ENCODE measurements at regions not wholly inside any gene's neighbourhood (a gene's known extent, or its start where the extent isn't known, plus 50 kb on each side); places are given as distances from the start of the nearest gene placed in this dataset.

DNA sequence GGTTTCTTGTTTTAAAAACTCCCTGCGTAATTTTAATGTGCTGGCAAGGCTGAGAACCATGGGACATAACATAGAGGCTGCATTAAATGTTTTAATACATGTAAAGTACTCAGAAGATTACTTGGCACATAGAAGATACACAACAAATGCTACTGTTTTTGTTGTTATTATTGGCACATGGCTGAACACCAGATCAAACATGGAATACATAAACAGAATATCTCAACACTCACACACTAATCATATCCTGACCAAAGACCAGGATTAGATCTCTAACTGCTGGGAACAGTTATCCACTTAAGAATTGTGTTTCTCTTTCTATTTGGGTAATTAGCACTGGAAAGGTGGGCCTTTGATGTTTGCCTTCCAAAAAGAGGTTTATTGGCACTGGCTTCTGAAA, 69.3 kb downstream of the KCNE4 start:
- H3K56ac ChIP-seq (ENCODE audit: extremely low read depth, insufficient read depth, low read length) = no peak overlapping the region
- no peak overlapping the region for H3K27ac ChIP-seq (ENCODE audit: insufficient read depth, low read length)
- TF ChIP-seq BHLHE40 (IDR thresholded peaks at IDR 0.05; ENCODE audit: low read depth, low read length) = no peak
- TF ChIP-seq MAFK (IDR thresholded peaks at IDR 0.05; ENCODE audit: low read depth, low read length) = no peak
- TF ChIP-seq, protein P1, sequence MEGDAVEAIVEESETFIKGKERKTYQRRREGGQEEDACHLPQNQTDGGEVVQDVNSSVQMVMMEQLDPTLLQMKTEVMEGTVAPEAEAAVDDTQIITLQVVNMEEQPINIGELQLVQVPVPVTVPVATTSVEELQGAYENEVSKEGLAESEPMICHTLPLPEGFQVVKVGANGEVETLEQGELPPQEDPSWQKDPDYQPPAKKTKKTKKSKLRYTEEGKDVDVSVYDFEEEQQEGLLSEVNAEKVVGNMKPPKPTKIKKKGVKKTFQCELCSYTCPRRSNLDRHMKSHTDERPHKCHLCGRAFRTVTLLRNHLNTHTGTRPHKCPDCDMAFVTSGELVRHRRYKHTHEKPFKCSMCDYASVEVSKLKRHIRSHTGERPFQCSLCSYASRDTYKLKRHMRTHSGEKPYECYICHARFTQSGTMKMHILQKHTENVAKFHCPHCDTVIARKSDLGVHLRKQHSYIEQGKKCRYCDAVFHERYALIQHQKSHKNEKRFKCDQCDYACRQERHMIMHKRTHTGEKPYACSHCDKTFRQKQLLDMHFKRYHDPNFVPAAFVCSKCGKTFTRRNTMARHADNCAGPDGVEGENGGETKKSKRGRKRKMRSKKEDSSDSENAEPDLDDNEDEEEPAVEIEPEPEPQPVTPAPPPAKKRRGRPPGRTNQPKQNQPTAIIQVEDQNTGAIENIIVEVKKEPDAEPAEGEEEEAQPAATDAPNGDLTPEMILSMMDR (conservative IDR thresholded peaks at IDR 0.05; ENCODE audit: low read depth, low read length) = no peak
- TF ChIP-seq POLR2A (IDR thresholded peaks at IDR 0.05; ENCODE audit: low read depth, low read length) = no peak
- TF ChIP-seq, protein P2, sequence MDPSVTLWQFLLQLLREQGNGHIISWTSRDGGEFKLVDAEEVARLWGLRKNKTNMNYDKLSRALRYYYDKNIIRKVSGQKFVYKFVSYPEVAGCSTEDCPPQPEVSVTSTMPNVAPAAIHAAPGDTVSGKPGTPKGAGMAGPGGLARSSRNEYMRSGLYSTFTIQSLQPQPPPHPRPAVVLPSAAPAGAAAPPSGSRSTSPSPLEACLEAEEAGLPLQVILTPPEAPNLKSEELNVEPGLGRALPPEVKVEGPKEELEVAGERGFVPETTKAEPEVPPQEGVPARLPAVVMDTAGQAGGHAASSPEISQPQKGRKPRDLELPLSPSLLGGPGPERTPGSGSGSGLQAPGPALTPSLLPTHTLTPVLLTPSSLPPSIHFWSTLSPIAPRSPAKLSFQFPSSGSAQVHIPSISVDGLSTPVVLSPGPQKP (IDR thresholded peaks at IDR 0.05; ENCODE audit: borderline replicate concordance, low read depth, low read length) = no peak
- TF ChIP-seq CEBPB (IDR thresholded peaks at IDR 0.05; ENCODE audit: low read depth, low read length) = no peak
- TF ChIP-seq MAZ (IDR thresholded peaks at IDR 0.05; ENCODE audit: borderline replicate concordance, low read depth, low read length) = no peak
- TF ChIP-seq SMC3 (IDR thresholded peaks at IDR 0.05; ENCODE audit: low read depth, low read length) = no peak
- TF ChIP-seq RFX5 (IDR thresholded peaks at IDR 0.05; ENCODE audit: low read depth, low read length) = no peak
- TF ChIP-seq, protein P3, sequence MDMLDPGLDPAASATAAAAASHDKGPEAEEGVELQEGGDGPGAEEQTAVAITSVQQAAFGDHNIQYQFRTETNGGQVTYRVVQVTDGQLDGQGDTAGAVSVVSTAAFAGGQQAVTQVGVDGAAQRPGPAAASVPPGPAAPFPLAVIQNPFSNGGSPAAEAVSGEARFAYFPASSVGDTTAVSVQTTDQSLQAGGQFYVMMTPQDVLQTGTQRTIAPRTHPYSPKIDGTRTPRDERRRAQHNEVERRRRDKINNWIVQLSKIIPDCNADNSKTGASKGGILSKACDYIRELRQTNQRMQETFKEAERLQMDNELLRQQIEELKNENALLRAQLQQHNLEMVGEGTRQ (IDR thresholded peaks at IDR 0.05; ENCODE audit: low read depth, low read length) = no peak
- TF ChIP-seq RCOR1 (IDR thresholded peaks at IDR 0.05; ENCODE audit: insufficient replicate concordance, low read length) = no peak
- no peak for TF ChIP-seq NFE2L2 (IDR thresholded peaks at IDR 0.05; ENCODE audit: low read depth, low read length)
- H4K20me1 ChIP-seq (ENCODE audit: insufficient read depth, low read length) = no peaks in the 10 kb centered on the region
- H3K9me3 ChIP-seq (ENCODE audit: control insufficient read depth, insufficient read depth, low read length) = no peaks in the 10 kb centered on the region
- H3K4me2 ChIP-seq (ENCODE audit: low read depth, low read length) = no peak overlapping the region
- H4K91ac ChIP-seq (ENCODE audit: insufficient read depth, low read depth, low read length) = no peak overlapping the region
- no peak overlapping the region for H2AK9ac ChIP-seq (replicated peaks; ENCODE audit: low read depth, low read length, poor library complexity)
- no peak for ATAC-seq (ENCODE audit: low read depth)
- H3K36me3 ChIP-seq (ENCODE audit: control insufficient read depth, insufficient read depth, low read length) = no peaks in the 10 kb centered on the region
- no peak overlapping the region for H2BK5ac ChIP-seq (ENCODE audit: low read depth, low read length, poor library complexity, severe bottlenecking)
- H2BK15ac ChIP-seq (ENCODE audit: low read depth, low read length) = no peak overlapping the region
- dilution Hi-C loops (cut with HindIII; ENCODE audit: low sequenced_read_pairs, unreplicated experiment) (no loop called here), intact Hi-C loops (cut with micrococcal nuclease) (no loop called here), in situ Hi-C loops (cut with MboI; ENCODE audit: low sequenced_read_pairs) (no loop called here)
- H3K4ac ChIP-seq (ENCODE audit: low read depth, low read length) = no peak overlapping the region
- BruUV-seq (replicated peaks) = no TSS peak
- no peak overlapping the region for H3K23ac ChIP-seq (ENCODE audit: low read depth, low read length)
- no peaks in the 10 kb centered on the region for H3K4me1 ChIP-seq (ENCODE audit: control insufficient read depth, insufficient read depth, low read length)
- no peak overlapping the region for H3K18ac ChIP-seq (ENCODE audit: low read depth, low read length)
- no peak overlapping the region for H3K4me3 ChIP-seq (ENCODE audit: insufficient read depth, low read depth, low read length)
- H3K9me1 ChIP-seq (ENCODE audit: insufficient read depth, low read length) = no peaks in the 10 kb centered on the region
- no peak for DNase-seq
- ChIA-PET POLR2A (ENCODE audit: unreplicated experiment) (no interaction called here), CTCF (no interaction called here)
- H3K9ac ChIP-seq (ENCODE audit: low read depth, low read length) = no peak overlapping the region
- H2BK120ac ChIP-seq (ENCODE audit: low read depth, low read length) = no peak overlapping the region
- no CpG with 5 or more reads among the region's 1 CpG for WGBS, 2 experiments (ENCODE audit: extremely low coverage in 2 of 2, insufficient read length in 1 of 2)
- no peak overlapping the region for H4K5ac ChIP-seq (ENCODE audit: low read depth, low read length)
- H2AK5ac ChIP-seq (ENCODE audit: low read depth, low read length) = no peak overlapping the region
- H3K27me3 ChIP-seq (ENCODE audit: control insufficient read depth, insufficient read depth, low read length) = no peaks in the 10 kb centered on the region; the same call in 1 of the 2 replicates
- no peak overlapping the region for H3K14ac ChIP-seq (replicated peaks; ENCODE audit: low read depth, low read length)
- no peak overlapping the region for H2AFZ ChIP-seq (replicated peaks; ENCODE audit: low read length, poor library complexity)
- H3K79me1 ChIP-seq (ENCODE audit: low read depth in 1 of 2, low read length in 2 of 2) = no peaks in the 10 kb centered on the region
- H4K8ac ChIP-seq (ENCODE audit: low read depth in 2 of 2, low read length in 2 of 2) = no peak overlapping the region
- H2BK20ac ChIP-seq (ENCODE audit: low read depth, low read length) = no peak overlapping the region

Measured in IMR-90 (cell line).